ENCODE measurements at regions not wholly inside any gene's neighbourhood (a gene's known extent, or its start where the extent isn't known, plus 50 kb on each side); places are given as distances from the start of the nearest gene placed in this dataset.

- no peaks in the 10 kb centered on the region for H3K36me3 ChIP-seq (ENCODE audit: control insufficient read depth in 2 of 2, insufficient read depth in 2 of 2, low read length in 1 of 2)
- ATAC-seq (peak; percentile 46), FAIRE-seq (no peak), DNase-seq (ENCODE audit: low read depth, low spot score) (no peak)
- TF ChIP-seq IKZF2 (IDR thresholded peaks at IDR 0.05) (no peak), MLLT1 (IDR thresholded peaks at IDR 0.05) (no peak), ZNF24 (IDR thresholded peaks at IDR 0.05) (no peak), HCFC1 (IDR thresholded peaks at IDR 0.05; ENCODE audit: low read length) (no peak), CBFB (IDR thresholded peaks at IDR 0.05; ENCODE audit: low read depth) (no peak), TCF12 (IDR thresholded peaks at IDR 0.05; ENCODE audit: low read depth, low read length) (no peak), SRF (IDR thresholded peaks at IDR 0.05; ENCODE audit: low read depth in 2 of 2, low read length in 2 of 2) (no peak), PAX5 (IDR thresholded peaks at IDR 0.05; ENCODE audit: borderline replicate concordance, low read depth, low read length) (no peak), PRDM15 (CRISPR knock-in tag; IDR thresholded peaks at IDR 0.05) (no peak), MYB (IDR thresholded peaks at IDR 0.05; ENCODE audit: borderline replicate concordance, low read depth, low read length) (no peak), POLR2AphosphoS2 (IDR thresholded peaks at IDR 0.05; ENCODE audit: low read depth, low read length) (no peak), FOS (IDR thresholded peaks at IDR 0.05; ENCODE audit: borderline replicate concordance, extremely low read depth, insufficient read length) (no peak), NRF1 (conservative IDR thresholded peaks at IDR 0.05; ENCODE audit: low read depth, low read length) (no peak), ASH2L (IDR thresholded peaks at IDR 0.05; ENCODE audit: borderline replicate concordance, low read depth) (no peak), EZH2 (IDR thresholded peaks at IDR 0.05; ENCODE audit: borderline replicate concordance, control insufficient read depth, low read depth, low read length) (no peak), SMARCA5 (IDR thresholded peaks at IDR 0.05) (no peak), CHD2 (IDR thresholded peaks at IDR 0.05; ENCODE audit: borderline replicate concordance, low read depth, low read length) (no peak)
- H3K27ac ChIP-seq (ENCODE audit: control insufficient read depth, insufficient read depth) = no peak overlapping the region
- no peak overlapping the region for H3K4me3 ChIP-seq
- no peaks in the 10 kb centered on the region for H4K20me1 ChIP-seq (ENCODE audit: control insufficient read depth, insufficient read depth)
- SMC1A ChIA-PET (ENCODE audit: uncharacterized antibody, unreplicated experiment) = interaction anchor here (1.3 kb wide), 1 partner anchor 276 kb away, joined by 3 read pairs; no protein-coding TSS in a partner anchor
- no peak overlapping the region for H3K9ac ChIP-seq (ENCODE audit: control insufficient read depth, insufficient read depth, low read length)
- H3K79me2 ChIP-seq (ENCODE audit: control insufficient read depth, insufficient read depth, low read length) = no peaks in the 10 kb centered on the region
- no peak overlapping the region for H2AFZ ChIP-seq (ENCODE audit: control insufficient read depth, low read depth, low read length)
- 43% methylated on average over 9 of the region's 9 CpGs for WGBS (ENCODE audit: insufficient coverage, insufficient replicate concordance, low lambda C conversion rate, missing lambda C conversion rate)
- POLR2A ChIA-PET = no interaction called here
- in situ Hi-C loops (cut with MboI) (loop anchor here (25.0 kb wide), 1 partner anchor 835 kb away; no protein-coding TSS in a partner anchor), intact Hi-C loops (cut with micrococcal nuclease; ENCODE audit: unreplicated experiment) (no loop called here)
- RAD21 ChIA-PET (ENCODE audit: unreplicated experiment) = no interaction called here
- CTCF ChIA-PET = interaction anchor here (0.6 to 2.3 kb wide), 11 partner anchors 8 to 462 kb away, joined by 3 to 6 read pairs (median 3); no protein-coding TSS in a partner anchor
- no peaks in the 10 kb centered on the region for H3K27me3 ChIP-seq (replicated peaks in 1 of 2; ENCODE audit: control insufficient read depth in 2 of 2, insufficient read depth in 2 of 2, low read length in 1 of 2)
- H3K4me1 ChIP-seq (ENCODE audit: control insufficient read depth, insufficient read depth, low read length) = no peaks in the 10 kb centered on the region
- H3K4me2 ChIP-seq (ENCODE audit: control insufficient read depth, insufficient read depth) = no peak overlapping the region
- BruUV-seq (replicated peaks) = no TSS peak
- no peaks in the 10 kb centered on the region for H3K9me3 ChIP-seq (replicated peaks; ENCODE audit: control insufficient read depth, insufficient read depth, low read length)
Observed at GRCh38 chr7:119197172-119197876, 972.8 kb downstream of the ANKRD7 start.
